SW480 (cell line): ENCODE measurements at regions not wholly inside any gene's neighbourhood (a gene's known extent, or its start where the extent isn't known, plus 50 kb on each side); places are given as distances from the start of the nearest gene placed in this dataset.

Experiments used
- DNase-seq: peaks from one replicate; pipeline ENCODE4 v3.0.0-alpha.2; 2016; ENCODE audit warnings: low spot score

GRCh38 chr10:35743351-35743750 lies 101.3 kb upstream of the FZD8 start:
- DNase-seq: no peak

GRCh38 chr10:35739998-35740397 lies 97.9 kb upstream of the FZD8 start:
- no peak for DNase-seq

GRCh38 chr10:35735412-35735811 lies 93.3 kb upstream of the FZD8 start:
- no peak for DNase-seq

GRCh38 chr10:35731828-35732227 lies 89.7 kb upstream of the FZD8 start:
- DNase-seq: no peak

GRCh38 chr10:35728341-35728740 lies 86.2 kb upstream of the FZD8 start:
- no peak for DNase-seq

GRCh38 chr10:35726846-35727245 lies 84.8 kb upstream of the FZD8 start:
- no peak for DNase-seq

- DNase-seq: no peak
Measured at GRCh38 chr10:35723992-35724391, 81.9 kb upstream of the FZD8 start.

GRCh38 chr10:35723059-35723458 lies 81.0 kb upstream of the FZD8 start:
- DNase-seq: no peak

GRCh38 chr10:35722636-35723035 lies 80.5 kb upstream of the FZD8 start:
- DNase-seq: no peak

GRCh38 chr10:35722226-35722625 lies 80.1 kb upstream of the FZD8 start:
- no peak for DNase-seq

- no peak for DNase-seq
Measured at GRCh38 chr10:35720366-35720765, 78.3 kb upstream of the FZD8 start.

- peak; percentile 6 for DNase-seq
Measured at GRCh38 chr10:35716776-35717175, 74.7 kb upstream of the FZD8 start.

GRCh38 chr10:35712486-35712885 lies 70.4 kb upstream of the FZD8 start:
- no peak for DNase-seq

GRCh38 chr10:35711615-35712411 lies 69.7 kb upstream of the FZD8 start:
- DNase-seq: no peak

GRCh38 chr10:35707642-35708425 lies 65.7 kb upstream of the FZD8 start:
- DNase-seq: no peak

- DNase-seq: no peak
Measured at GRCh38 chr10:35706959-35707358, 64.9 kb upstream of the FZD8 start.

GRCh38 chr10:35705671-35706070 lies 63.6 kb upstream of the FZD8 start:
- DNase-seq: no peak

- no peak for DNase-seq
Measured at GRCh38 chr10:35705051-35705450, 63.0 kb upstream of the FZD8 start.

GRCh38 chr10:35704401-35704800 lies 62.3 kb upstream of the FZD8 start:
- DNase-seq: no peak

- no peak for DNase-seq
Measured at GRCh38 chr10:35700487-35700882, 58.4 kb upstream of the FZD8 start.

- no peak for DNase-seq
Measured at GRCh38 chr10:35699848-35700486, 57.9 kb upstream of the FZD8 start.

GRCh38 chr10:35696392-35697287 lies 54.5 kb upstream of the FZD8 start:
- DNase-seq: no peak
